ENCODE measurements at regions not wholly inside any gene's neighbourhood (a gene's known extent, or its start where the extent isn't known, plus 50 kb on each side); places are given as distances from the start of the nearest gene placed in this dataset.

DNA sequence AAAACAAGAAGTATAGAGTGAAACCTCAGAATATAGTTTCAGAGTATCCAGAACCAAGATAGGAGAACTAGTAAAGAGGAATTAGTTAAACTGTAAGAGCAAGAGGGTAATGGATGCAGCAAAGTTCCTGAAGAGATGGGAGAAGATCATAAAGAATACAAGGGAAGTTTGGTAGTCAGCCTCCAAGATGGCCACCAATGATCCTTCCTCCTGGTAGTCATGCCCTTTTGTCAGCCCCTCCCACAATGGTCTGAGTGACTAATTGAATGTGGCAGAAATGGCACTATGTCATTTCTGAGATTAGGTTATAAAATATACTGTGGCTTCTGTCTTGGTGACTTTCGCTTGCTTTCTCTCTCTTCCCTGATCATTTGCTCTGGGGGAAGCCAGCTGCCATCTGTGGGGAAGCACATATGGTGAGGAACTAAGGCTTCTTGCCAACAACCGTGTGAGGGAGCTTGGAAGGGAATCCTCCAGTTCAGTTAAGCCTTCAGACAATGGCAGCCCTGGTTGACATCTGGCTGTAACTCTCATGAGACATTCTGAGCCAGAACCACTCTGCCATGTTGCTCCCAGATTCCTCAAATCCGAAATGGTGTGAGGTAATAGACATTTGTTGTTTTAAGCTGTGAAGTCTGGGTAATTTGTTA, 55.3 kb upstream of the AMN1 start:
- DNase-seq (ENCODE audit: low read depth in 2 of 3, low spot score in 1 of 3): no peak

DNA sequence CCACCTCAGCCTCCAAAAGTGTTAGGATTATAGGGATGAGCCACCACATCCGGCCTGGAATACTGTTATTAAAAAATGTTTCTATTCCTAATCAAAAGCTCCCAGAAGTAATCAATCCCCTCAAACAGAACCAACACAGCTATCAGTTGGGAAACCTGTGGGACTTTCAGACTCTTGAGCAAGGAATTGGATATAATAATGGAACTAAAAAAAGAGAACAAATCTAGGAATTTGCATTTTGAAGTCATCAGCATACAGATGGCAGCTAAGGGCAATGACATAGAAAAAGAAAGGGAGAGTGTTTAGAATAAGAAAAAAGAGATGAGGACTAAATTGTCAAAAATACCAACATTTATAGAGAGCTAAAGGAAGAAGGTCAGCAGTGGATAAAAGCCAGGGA, 54.7 kb upstream of the AMN1 start:
- no peak for DNase-seq (ENCODE audit: low read depth in 2 of 3, low spot score in 1 of 3)

GRCh38 chr12:31781894-31782540, 53.2 kb upstream of the AMN1 start:
- DNase-seq (ENCODE audit: low read depth in 2 of 3, low spot score in 1 of 3): no peak

GRCh38 chr12:31780096-31780495, 51.3 kb upstream of the AMN1 start:
- DNase-seq (ENCODE audit: low read depth in 2 of 3, low spot score in 1 of 3): no peak

DNA sequence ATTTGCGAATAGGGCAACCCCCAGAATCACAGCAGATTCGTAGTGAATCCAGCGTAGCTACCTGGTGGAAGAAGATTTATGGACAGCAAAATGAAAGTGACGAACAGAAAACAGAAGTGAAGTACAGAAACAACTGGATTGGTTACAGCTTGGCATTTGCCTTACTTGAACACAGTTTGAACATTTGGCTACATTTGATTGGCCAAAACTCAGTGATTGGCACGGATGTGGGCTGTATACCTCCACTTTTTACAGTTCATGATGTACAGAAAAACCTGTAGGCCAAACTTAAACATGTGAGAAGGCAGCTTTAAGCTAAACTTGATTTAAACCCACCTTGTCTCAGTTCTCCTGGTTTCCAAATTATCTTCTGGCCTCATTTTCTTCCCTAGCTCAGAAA, 49.9 kb upstream of the AMN1 start:
- DNase-seq (ENCODE audit: low read depth in 2 of 3, low spot score in 1 of 3): no peak

Measured in stimulated activated CD4-positive, alpha-beta T cell treated with anti-CD3 and anti-CD28 coated beads, Interleukin-12 subunit alpha, Interleukin-12 subunit beta, amount 100 ng/mL, for 48 hours (primary cell).